Psoas muscle (tissue), 7 donors: ENCODE measurements at regions not wholly inside any gene's neighbourhood (a gene's known extent, or its start where the extent isn't known, plus 50 kb on each side); places are given as distances from the start of the nearest gene placed in this dataset.

Source experiments
- ATAC-seq, 4 donors: fragments of 200-7000 bp; cut with Tn5 transposase; one replicate each; pipeline ENCODE4 v1.9.1; 2020; ENCODE audit warnings: moderate library complexity in 3 of 4, mild to moderate bottlenecking in 2 of 4
- DNase-seq, 2 donors: peaks; one replicate each; pipeline ENCODE4 v3.0.0-alpha.2; 2020
- H3K27ac ChIP-seq: fragments of 200-600 bp; one replicate; pipeline ENCODE4 v1.8.0; 2022
- H3K27me3 ChIP-seq, 3 donors: fragments of 200-600 bp in 1 of 3; one replicate each; pipeline versions ENCODE4 v1.6.1 to v1.8.0; 2013 to 2022; ENCODE audit warnings: low read length in 2 of 3, mild to moderate bottlenecking in 2 of 3, moderate library complexity in 1 of 3; ENCODE audit not compliant: insufficient read depth in 3 of 3
- H3K36me3 ChIP-seq, 2 donors: fragments of 200-600 bp in 1 of 2; one replicate each; pipeline versions ENCODE4 v1.6.1 to v1.8.0; 2013 to 2022; ENCODE audit warnings: low read depth in 1 of 2, mild to moderate bottlenecking in 1 of 2, moderate library complexity in 1 of 2; ENCODE audit not compliant: insufficient read depth in 1 of 2
- H3K4me1 ChIP-seq: fragments of 200-600 bp; one replicate; pipeline ENCODE4 v1.8.0; 2022
- H3K4me3 ChIP-seq: fragments of 200-600 bp; one replicate; pipeline ENCODE4 v1.8.0; 2022; ENCODE audit warnings: mild to moderate bottlenecking
- H3K9me3 ChIP-seq: fragments of 200-600 bp; one replicate; pipeline ENCODE4 v1.8.0; 2022
- CTCF ChIP-seq: fragments of 200-600 bp; IDR thresholded peaks from one replicate; pipeline ENCODE4 v1.8.0; 2022; ENCODE audit warnings: antibody characterized with exemption
- WGBS, 3 donors: extraction: QIAGEN DNeasy Blood & Tissue Kit; methylation state at CpG; one replicate each; pipeline versions ENCODE4 v1.1.6 to v1.1.7; 2013; 5-methylcytosine and 5-hydroxymethylcytosine counted together
- intact Hi-C, 2 donors: fragments of 100-400 bp; cut with DNase I; formaldehyde crosslinking; loops; one replicate each; pipeline versions ENCODE4 v1.11.0 to v1.14.2; 2022
- donor health status: healthy with polysubstance abuse.
- donor health status: DM: no; HTN: no; CAD: no; lungs with moderate emphysema.
- donor health status: Bipolar disorder and iron deficiency.
- donor health status: healthy.
- donor health status: DM: yes; HTN: yes; CAD: no.
- donor health status: DM: no; HTN: no; CAD: no.
- donor health status: DM: yes; HTN: yes; CAD: no.

- Histone ChIP-seq H3K4me1 (no peaks in the 10 kb centered on the region), H3K36me3 (no peaks in the 10 kb centered on the region), H3K9me3 (no peaks in the 10 kb centered on the region), H3K27me3 (no peaks in the 10 kb centered on the region), H3K27ac (no peak overlapping the region), H3K4me3 (no peak overlapping the region)
- no peak for DNase-seq
- no peak for TF ChIP-seq CTCF
- no peak for ATAC-seq
- WGBS, 3 donors, result 74% methylated on average over 1 of the region's 1 CpG
- intact Hi-C loops, result no loop called here
Observed at GRCh38 chr14:85102591-85102990, 427.4 kb upstream of the FLRT2 start.

GRCh38 chr14:85106506-85106905, 423.4 kb upstream of the FLRT2 start:
- intact Hi-C loops, result no loop called here
- no peak overlapping the region for H3K4me3 ChIP-seq
- WGBS, 3 donors, result 30 to 46% (median 37%) methylated on average over 2 of the region's 2 CpGs
- TF ChIP-seq CTCF, result no peak
- DNase-seq, result no peak
- no peak for ATAC-seq
- H3K4me1 ChIP-seq, result no peaks in the 10 kb centered on the region
- no peak overlapping the region for H3K27ac ChIP-seq
- no peaks in the 10 kb centered on the region for H3K9me3 ChIP-seq
- no peaks in the 10 kb centered on the region for H3K27me3 ChIP-seq
- no peaks in the 10 kb centered on the region for H3K36me3 ChIP-seq

- 90 to 95% (median 92%) methylated on average over 2 of the region's 2 CpGs for WGBS, 3 donors
- H3K27ac ChIP-seq, result no peak overlapping the region
- H3K27me3 ChIP-seq, result peaks cover 0 to 2% (median 0%) of the 10 kb centered on the region in 3 donors
- peak in 1 of 2 donors; percentile 19 for DNase-seq
- H3K4me1 ChIP-seq, result no peaks in the 10 kb centered on the region
- H3K4me3 ChIP-seq, result no peak overlapping the region
- no peak for TF ChIP-seq CTCF
- H3K9me3 ChIP-seq, result peaks cover 3% of the 10 kb centered on the region
- no peaks in the 10 kb centered on the region for H3K36me3 ChIP-seq
- ATAC-seq, result no peak
- intact Hi-C loops, result no loop called here
Observed at GRCh38 chr14:85112762-85113161, 417.2 kb upstream of the FLRT2 start.

GRCh38 chr14:85115921-85116320, 414.0 kb upstream of the FLRT2 start:
- no peaks in the 10 kb centered on the region for H3K36me3 ChIP-seq
- H3K9me3 ChIP-seq, result peaks cover 3% of the 10 kb centered on the region
- intact Hi-C loops, result no loop called here
- H3K27ac ChIP-seq, result no peak overlapping the region
- peaks cover 0 to 2% (median 0%) of the 10 kb centered on the region in 3 donors for H3K27me3 ChIP-seq
- 39 to 47% (median 46%) methylated on average over 1 of the region's 1 CpG for WGBS, 3 donors
- TF ChIP-seq CTCF, result no peak
- H3K4me1 ChIP-seq, result no peaks in the 10 kb centered on the region
- H3K4me3 ChIP-seq, result no peak overlapping the region
- ATAC-seq (no peak), DNase-seq (no peak)

- no peaks in the 10 kb centered on the region for H3K27me3 ChIP-seq
- no peaks in the 10 kb centered on the region for H3K36me3 ChIP-seq
- intact Hi-C loops, result no loop called here
- DNase-seq, result no peak
- H3K4me3 ChIP-seq, result no peak overlapping the region
- no peak for ATAC-seq
- 41 to 43% (median 41%) methylated on average over 5 of the region's 5 CpGs for WGBS, 3 donors
- no peaks in the 10 kb centered on the region for H3K4me1 ChIP-seq
- no peaks in the 10 kb centered on the region for H3K9me3 ChIP-seq
- no peak overlapping the region for H3K27ac ChIP-seq
- TF ChIP-seq CTCF, result no peak
Observed at GRCh38 chr14:85118274-85118673, 411.7 kb upstream of the FLRT2 start.
